Upper lobe of right lung (tissue), 1 donor: ENCODE measurements at regions not wholly inside any gene's neighbourhood (a gene's known extent, or its start where the extent isn't known, plus 50 kb on each side); places are given as distances from the start of the nearest gene placed in this dataset.

ENCODE experiments used
- ATAC-seq: fragments of 200-7000 bp; cut with Tn5 transposase; one replicate; pipeline ENCODE4 v1.9.1; 2020; ENCODE audit warnings: mild to moderate bottlenecking, moderate library complexity
- DNase-seq: peaks from one replicate; pipeline ENCODE4 v3.0.0-alpha.2; 2020
- H3K27ac ChIP-seq: fragments of 200-600 bp; one replicate; pipeline ENCODE4 v1.8.0; 2022
- H3K27me3 ChIP-seq: fragments of 200-600 bp; one replicate; pipeline ENCODE4 v1.8.0; 2022; ENCODE audit warnings: mild to moderate bottlenecking
- H3K36me3 ChIP-seq: fragments of 200-600 bp; one replicate; pipeline ENCODE4 v1.8.0; 2022
- H3K4me1 ChIP-seq: fragments of 200-600 bp; one replicate; pipeline ENCODE4 v1.8.0; 2022
- H3K4me3 ChIP-seq: fragments of 200-600 bp; one replicate; pipeline ENCODE4 v1.8.0; 2022; ENCODE audit warnings: mild to moderate bottlenecking
- H3K9me3 ChIP-seq: fragments of 200-600 bp; one replicate; pipeline ENCODE4 v1.8.0; 2022
- intact Hi-C: fragments of 100-400 bp; cut with DNase I; formaldehyde crosslinking; loops from one replicate; pipeline ENCODE4 v1.11.0; 2022
- TF ChIP-seq, protein P1 (sequence below): fragments of 200-600 bp; IDR thresholded peaks from one replicate; pipeline ENCODE4 v1.8.0; 2022; ENCODE audit warnings: antibody characterized with exemption
- donor health status: DM: no; HTN: yes; CAD: no; lungs with severe emphysema.

- Histone ChIP-seq H3K4me3 (no peak overlapping the region), H3K36me3 (no peaks in the 10 kb centered on the region), H3K9me3 (no peaks in the 10 kb centered on the region), H3K27me3 (no peaks in the 10 kb centered on the region), H3K4me1 (no peaks in the 10 kb centered on the region), H3K27ac (no peak overlapping the region)
- TF ChIP-seq, protein P1, sequence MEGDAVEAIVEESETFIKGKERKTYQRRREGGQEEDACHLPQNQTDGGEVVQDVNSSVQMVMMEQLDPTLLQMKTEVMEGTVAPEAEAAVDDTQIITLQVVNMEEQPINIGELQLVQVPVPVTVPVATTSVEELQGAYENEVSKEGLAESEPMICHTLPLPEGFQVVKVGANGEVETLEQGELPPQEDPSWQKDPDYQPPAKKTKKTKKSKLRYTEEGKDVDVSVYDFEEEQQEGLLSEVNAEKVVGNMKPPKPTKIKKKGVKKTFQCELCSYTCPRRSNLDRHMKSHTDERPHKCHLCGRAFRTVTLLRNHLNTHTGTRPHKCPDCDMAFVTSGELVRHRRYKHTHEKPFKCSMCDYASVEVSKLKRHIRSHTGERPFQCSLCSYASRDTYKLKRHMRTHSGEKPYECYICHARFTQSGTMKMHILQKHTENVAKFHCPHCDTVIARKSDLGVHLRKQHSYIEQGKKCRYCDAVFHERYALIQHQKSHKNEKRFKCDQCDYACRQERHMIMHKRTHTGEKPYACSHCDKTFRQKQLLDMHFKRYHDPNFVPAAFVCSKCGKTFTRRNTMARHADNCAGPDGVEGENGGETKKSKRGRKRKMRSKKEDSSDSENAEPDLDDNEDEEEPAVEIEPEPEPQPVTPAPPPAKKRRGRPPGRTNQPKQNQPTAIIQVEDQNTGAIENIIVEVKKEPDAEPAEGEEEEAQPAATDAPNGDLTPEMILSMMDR: no peak
- intact Hi-C loops: no loop called here
- no peak for DNase-seq
- ATAC-seq: no peak
Observed at GRCh38 chr7:136205956-136206355, 228.8 kb upstream of the MTPN start.

DNA sequence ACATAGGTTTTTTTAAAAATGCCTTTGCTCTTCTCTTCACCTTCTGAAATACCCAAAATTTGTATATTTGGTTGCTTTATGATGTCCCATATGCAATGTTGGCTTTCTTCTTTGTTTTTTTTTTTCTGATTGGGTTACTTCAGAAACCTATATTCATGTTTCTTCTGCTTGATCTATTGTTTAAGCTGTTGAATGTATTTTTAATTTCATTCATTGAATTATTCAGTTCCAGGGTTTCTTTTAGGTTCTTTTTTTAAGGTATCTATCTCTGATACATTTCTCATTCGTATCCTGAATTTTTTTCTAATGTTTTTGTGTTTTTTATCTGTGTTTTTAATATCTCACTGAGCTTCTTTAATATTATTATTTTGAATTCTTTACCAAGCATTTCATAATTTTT lies 221.0 kb upstream of the MTPN start:
- Histone ChIP-seq H3K36me3 (no peaks in the 10 kb centered on the region), H3K27me3 (no peaks in the 10 kb centered on the region), H3K9me3 (peaks cover 7% of the 10 kb centered on the region), H3K27ac (no peak overlapping the region), H3K4me1 (no peaks in the 10 kb centered on the region), H3K4me3 (no peak overlapping the region)
- ATAC-seq: no peak
- no peak for DNase-seq
- intact Hi-C loops: no loop called here
- TF ChIP-seq, protein P1: no peak

DNA sequence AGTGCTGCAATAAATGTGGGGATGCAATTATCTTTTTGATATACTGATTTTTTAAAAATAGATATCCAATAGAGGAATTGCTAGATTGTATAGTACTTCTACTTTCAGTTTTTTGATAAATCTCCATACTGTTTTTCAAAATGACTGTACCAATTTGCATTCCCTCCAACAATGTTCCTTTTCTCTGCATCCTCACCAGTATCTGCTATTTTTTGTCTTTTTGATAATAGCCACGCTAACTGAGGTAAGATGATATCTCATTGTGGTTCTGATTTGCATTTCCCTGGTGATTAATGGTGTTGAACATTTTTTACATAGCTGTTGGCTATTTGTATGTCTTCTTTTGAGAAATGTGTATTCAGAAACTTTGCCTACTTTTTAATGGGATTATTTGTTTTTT lies 217.7 kb upstream of the MTPN start:
- H3K27me3 ChIP-seq: no peaks in the 10 kb centered on the region
- no peaks in the 10 kb centered on the region for H3K36me3 ChIP-seq
- no peak for DNase-seq
- intact Hi-C loops: no loop called here
- H3K9me3 ChIP-seq: peaks cover 7% of the 10 kb centered on the region
- ATAC-seq: no peak
- TF ChIP-seq, protein P1: no peak
- no peak overlapping the region for H3K27ac ChIP-seq
- no peak overlapping the region for H3K4me3 ChIP-seq
- no peaks in the 10 kb centered on the region for H3K4me1 ChIP-seq

DNA sequence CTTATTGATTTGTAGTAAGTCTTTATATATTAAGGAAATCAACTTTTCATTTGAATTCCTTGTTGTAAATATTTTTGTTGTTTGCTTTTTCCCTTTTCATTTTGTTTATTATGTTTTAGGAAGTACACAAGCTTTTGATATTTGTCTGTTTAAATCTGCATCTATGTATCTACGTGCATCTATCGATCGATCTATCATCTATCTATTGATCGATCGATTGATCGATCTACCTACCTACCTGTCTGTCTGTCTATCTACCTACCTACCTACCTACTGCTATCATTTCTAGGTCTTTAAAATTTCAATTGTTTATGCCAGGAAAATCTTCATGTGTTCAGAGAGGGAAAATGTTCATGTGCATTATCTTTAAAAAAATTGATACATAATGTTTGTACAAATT lies 216.8 kb upstream of the MTPN start:
- H3K9me3 ChIP-seq: peaks cover 7% of the 10 kb centered on the region
- no peaks in the 10 kb centered on the region for H3K27me3 ChIP-seq
- H3K36me3 ChIP-seq: no peaks in the 10 kb centered on the region
- no peak overlapping the region for H3K4me3 ChIP-seq
- H3K4me1 ChIP-seq: no peaks in the 10 kb centered on the region
- TF ChIP-seq, protein P1: no peak
- intact Hi-C loops: no loop called here
- ATAC-seq (no peak), DNase-seq (no peak)
- no peak overlapping the region for H3K27ac ChIP-seq

GRCh38 chr7:136189506-136189998 lies 212.4 kb upstream of the MTPN start:
- Histone ChIP-seq H3K4me1 (no peaks in the 10 kb centered on the region), H3K27me3 (no peaks in the 10 kb centered on the region)
- intact Hi-C loops: no loop called here

More at GRCh38 chr7:136189506-136189998, 212.4 kb upstream of the MTPN start:
- no peaks in the 10 kb centered on the region for H3K9me3 ChIP-seq
- H3K36me3 ChIP-seq: no peaks in the 10 kb centered on the region
- no peak overlapping the region for H3K4me3 ChIP-seq
- TF ChIP-seq, protein P1: no peak
- no peak for DNase-seq
- no peak for ATAC-seq
- H3K27ac ChIP-seq: no peak overlapping the region
